Keratinocyte (primary cell): ENCODE measurements at regions not wholly inside any gene's neighbourhood (a gene's known extent, or its start where the extent isn't known, plus 50 kb on each side); places are given as distances from the start of the nearest gene placed in this dataset.

Source experiments
- CTCF ChIP-seq, 3 experiments: IDR thresholded peaks in 1 of 3; conservative IDR thresholded peaks in 1 of 3; optimal IDR thresholded peaks in 1 of 3; 2 replicates in 2 of 3; 3 replicates in 1 of 3; pipeline versions ENCODE3 to v1.5.1; 2011; ENCODE audit warnings: low read length in 3 of 3, mild to moderate bottlenecking in 3 of 3, moderate library complexity in 2 of 3, control low read depth in 1 of 3, inconsistent platforms in 1 of 3; ENCODE audit not compliant: insufficient read depth in 2 of 3; ENCODE audit errors: extremely low read depth in 1 of 3
- EZH2 ChIP-seq: IDR thresholded peaks from one replicate; pipeline ENCODE4 v1.6.1; 2012; ENCODE audit warnings: inconsistent platforms, mild to moderate bottlenecking, low read length, moderate library complexity

- TF ChIP-seq CTCF (optimal IDR thresholded peaks at IDR 0.05 in 1 of 3, IDR thresholded peaks at IDR 0.05 in 1 of 3, conservative IDR thresholded peaks at IDR 0.05 in 1 of 3; ENCODE audit: extremely low read depth in 1 of 3, insufficient read depth in 2 of 3, low read length in 3 of 3) (no peak), EZH2 (no peak)
Observed at GRCh38 chr3:101978348-101978747, 129.0 kb downstream of the NFKBIZ start.
